AG04450 (cell line): ENCODE measurements at regions not wholly inside any gene's neighbourhood (a gene's known extent, or its start where the extent isn't known, plus 50 kb on each side); places are given as distances from the start of the nearest gene placed in this dataset.
"Not testable (repeated sequence)": the region's sequence is repeated elsewhere in the genome, so short reads cannot be mapped to it uniquely, and the experiment has no call there.

Experiments used
- CTCF ChIA-PET: fragments of 300-600, 350-600 bp; formaldehyde crosslinking; extraction: SDS; loops from one replicate; lab custom pipeline; 2022; ENCODE audit warnings: antibody characterized with exemption, inconsistent platforms; lab: Charles Lee
- POLR2A ChIA-PET: fragments of 350-600 bp; formaldehyde crosslinking; extraction: SDS; loops from one replicate; lab custom pipeline; 2021; ENCODE audit warnings: antibody characterized with exemption, inconsistent platforms; lab: Yijun Ruan, JAX
- DNase-seq: peaks from one replicate; pipeline ENCODE4 v3.0.0-alpha.2; 2011; ENCODE audit warnings: low read depth, low spot score
- H3K27ac ChIP-seq: one replicate; pipeline ENCODE4 v1.5.1; 2012; ENCODE audit warnings: low read depth, low read length, control low read depth
- H3K27me3 ChIP-seq: one replicate; pipeline ENCODE4 v1.6.0; 2012; ENCODE audit warnings: low read length; ENCODE audit not compliant: control insufficient read depth, insufficient read depth
- H3K4me3 ChIP-seq: 2 replicates; pipeline ENCODE4 v1.5.1; 2011; ENCODE audit warnings: mild to moderate bottlenecking, low read depth, low read length, control low read depth
- H3K9me3 ChIP-seq: 2 replicates; pipeline ENCODE4 v1.5.1; 2012; ENCODE audit warnings: low read length; ENCODE audit not compliant: control insufficient read depth, insufficient read depth
- CTCF ChIP-seq: IDR thresholded peaks from 2 replicates; pipeline ENCODE4 v1.5.1; 2011; ENCODE audit warnings: low read depth, low read length, control low read depth, inconsistent platforms

GRCh38 chr6:167404385-167405049 lies 79.6 kb downstream of the TTLL2 start:
- Histone ChIP-seq H3K27me3 (no peaks in the 10 kb centered on the region), H3K4me3 (no peak overlapping the region), H3K9me3 (peaks cover 93% of the 10 kb centered on the region), H3K27ac (no peak overlapping the region)
- ChIA-PET POLR2A (no interaction called here), CTCF (no interaction called here)
- no peak for TF ChIP-seq CTCF
- DNase-seq = no peak

GRCh38 chr6:167405778-167406532 lies 81.1 kb downstream of the TTLL2 start:
- no peak for TF ChIP-seq CTCF
- DNase-seq = no peak
- H3K4me3 ChIP-seq = no peak overlapping the region
- no peaks in the 10 kb centered on the region for H3K27me3 ChIP-seq
- ChIA-PET CTCF (no interaction called here), POLR2A (no interaction called here)
- H3K27ac ChIP-seq = no peak overlapping the region
- peaks cover 92% of the 10 kb centered on the region for H3K9me3 ChIP-seq

GRCh38 chr6:167406533-167407238 lies 81.8 kb downstream of the TTLL2 start:
- H3K27me3 ChIP-seq, POLR2A ChIA-PET, DNase-seq, CTCF ChIA-PET, H3K27ac ChIP-seq, H3K4me3 ChIP-seq: not testable (repeated sequence)
- peaks cover 85% of the 10 kb centered on the region for H3K9me3 ChIP-seq

- peaks cover 77% of the 10 kb centered on the region for H3K9me3 ChIP-seq
- no peak for TF ChIP-seq CTCF
- H3K4me3 ChIP-seq = no peak overlapping the region
- no peak overlapping the region for H3K27ac ChIP-seq
- no peak for DNase-seq
- POLR2A ChIA-PET = no interaction called here
- no peaks in the 10 kb centered on the region for H3K27me3 ChIP-seq
- CTCF ChIA-PET = no interaction called here
Observed at GRCh38 chr6:167407239-167408064, 82.6 kb downstream of the TTLL2 start.

- Histone ChIP-seq H3K9me3 (peaks cover 76% of the 10 kb centered on the region), H3K4me3 (no peak overlapping the region), H3K27ac (no peak overlapping the region), H3K27me3 (no peaks in the 10 kb centered on the region)
- DNase-seq = no peak
- ChIA-PET CTCF (no interaction called here), POLR2A (no interaction called here)
- no peak for TF ChIP-seq CTCF
Observed at GRCh38 chr6:167408235-167408869, 83.5 kb downstream of the TTLL2 start.
